Hepatocyte (in vitro differentiated cells): ENCODE measurements at regions not wholly inside any gene's neighbourhood (a gene's known extent, or its start where the extent isn't known, plus 50 kb on each side); places are given as distances from the start of the nearest gene placed in this dataset.

Source experiments
- EZH2 ChIP-seq: fragments of 200-600 bp; sonication (generic); IDR thresholded peaks from 2 replicates; pipeline ENCODE4 v1.6.1; 2016; ENCODE audit warnings: antibody characterized with exemption, mild to moderate bottlenecking, borderline replicate concordance
- EZH2phosphoT487 ChIP-seq: fragments of 200-600 bp; sonication (generic); IDR thresholded peaks from one replicate; pipeline ENCODE4 v1.6.1; 2018; ENCODE audit warnings: antibody characterized with exemption, mild to moderate bottlenecking, low read depth, moderate library complexity; ENCODE audit not compliant: unreplicated experiment, severe bottlenecking
- TF ChIP-seq, protein P1 (sequence below): fragments of 200-600 bp; sonication (generic); IDR thresholded peaks from 2 replicates; pipeline ENCODE4 v1.5.1; 2016; ENCODE audit warnings: antibody characterized with exemption, mild to moderate bottlenecking; ENCODE audit not compliant: poor library complexity

DNA sequence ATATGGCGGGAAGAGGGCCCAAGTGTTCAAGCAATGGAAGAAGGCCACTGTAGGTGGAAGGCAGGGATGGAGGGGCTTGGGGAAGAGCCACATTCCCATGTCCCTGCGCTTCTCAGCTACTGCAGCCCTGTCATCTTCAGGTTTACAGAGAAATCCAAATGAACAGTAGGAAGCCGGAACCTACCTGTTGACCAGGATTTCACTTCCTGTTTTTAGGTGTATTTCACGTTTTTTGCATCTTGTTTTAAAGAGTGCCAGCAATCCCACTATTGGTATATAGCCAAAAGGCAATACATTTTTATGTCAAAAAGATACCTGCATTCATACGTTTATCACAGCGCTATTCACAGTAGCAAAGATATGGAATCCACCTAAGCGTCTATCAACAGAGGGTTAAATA is 159.2 kb downstream of the SLC35B3 start:
- TF ChIP-seq, protein P1, sequence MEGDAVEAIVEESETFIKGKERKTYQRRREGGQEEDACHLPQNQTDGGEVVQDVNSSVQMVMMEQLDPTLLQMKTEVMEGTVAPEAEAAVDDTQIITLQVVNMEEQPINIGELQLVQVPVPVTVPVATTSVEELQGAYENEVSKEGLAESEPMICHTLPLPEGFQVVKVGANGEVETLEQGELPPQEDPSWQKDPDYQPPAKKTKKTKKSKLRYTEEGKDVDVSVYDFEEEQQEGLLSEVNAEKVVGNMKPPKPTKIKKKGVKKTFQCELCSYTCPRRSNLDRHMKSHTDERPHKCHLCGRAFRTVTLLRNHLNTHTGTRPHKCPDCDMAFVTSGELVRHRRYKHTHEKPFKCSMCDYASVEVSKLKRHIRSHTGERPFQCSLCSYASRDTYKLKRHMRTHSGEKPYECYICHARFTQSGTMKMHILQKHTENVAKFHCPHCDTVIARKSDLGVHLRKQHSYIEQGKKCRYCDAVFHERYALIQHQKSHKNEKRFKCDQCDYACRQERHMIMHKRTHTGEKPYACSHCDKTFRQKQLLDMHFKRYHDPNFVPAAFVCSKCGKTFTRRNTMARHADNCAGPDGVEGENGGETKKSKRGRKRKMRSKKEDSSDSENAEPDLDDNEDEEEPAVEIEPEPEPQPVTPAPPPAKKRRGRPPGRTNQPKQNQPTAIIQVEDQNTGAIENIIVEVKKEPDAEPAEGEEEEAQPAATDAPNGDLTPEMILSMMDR, result no peak
- TF ChIP-seq EZH2, result no peak
- no peak for TF ChIP-seq EZH2phosphoT487
